HTR-8/SVneo (cell line): ENCODE measurements at regions not wholly inside any gene's neighbourhood (a gene's known extent, or its start where the extent isn't known, plus 50 kb on each side); places are given as distances from the start of the nearest gene placed in this dataset.

Experiments used
- DNase-seq: peaks from one replicate; pipeline ENCODE4 v3.0.0; 2011; ENCODE audit warnings: low spot score, mixed read lengths; ENCODE audit not compliant: insufficient read length
- FAIRE-seq: peaks from 2 replicates; lab custom pipeline; 2011; peaks lifted over from hg19 to GRCh38; lab: Jason Lieb, UNC

DNA sequence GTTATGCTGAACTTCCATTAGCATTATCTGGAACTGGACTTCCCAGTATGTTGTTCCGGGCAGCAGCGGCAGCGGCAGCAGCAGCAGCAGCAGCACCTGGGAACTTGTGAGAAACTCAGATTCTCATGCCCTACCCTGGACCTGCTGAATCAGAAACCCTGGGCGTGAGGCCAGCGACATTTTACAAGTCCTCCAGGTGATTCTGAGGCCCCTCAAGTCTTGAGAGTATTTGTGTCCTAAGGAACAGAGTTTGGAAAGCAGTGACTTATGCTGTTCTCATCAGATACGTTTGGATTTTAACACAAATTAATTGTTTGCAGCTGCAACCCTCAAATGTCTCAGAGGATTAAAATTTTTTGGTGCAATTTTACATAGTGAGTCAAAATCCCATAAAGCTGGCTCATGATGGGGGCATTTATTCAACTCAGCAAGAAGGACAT is 157.2 kb upstream of the KAZN start:
- no peak for FAIRE-seq

DNA sequence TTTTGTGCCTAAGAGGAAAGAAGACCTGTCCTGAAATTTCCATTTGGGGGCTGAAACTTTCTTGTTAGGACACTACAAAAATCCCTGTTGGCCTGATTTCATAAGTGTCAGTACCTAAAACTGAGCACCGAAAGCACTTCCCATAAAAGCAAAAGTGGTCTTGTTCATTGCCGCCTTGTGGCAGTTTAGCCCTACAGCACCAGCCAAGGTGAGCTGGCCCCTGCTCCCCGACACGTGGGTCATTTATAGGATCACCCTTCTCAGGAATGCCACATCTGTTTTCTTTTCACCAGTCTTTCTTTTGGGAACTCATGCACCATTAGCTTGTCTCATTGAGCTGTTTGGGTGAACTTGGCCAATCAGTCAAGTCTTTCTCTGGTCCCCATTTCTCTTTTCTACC is 155.8 kb upstream of the KAZN start:
- FAIRE-seq (no peak), DNase-seq (no peak)

More for the DNA sequence above, 157.2 kb upstream of the KAZN start:
- peak; percentile 10 for DNase-seq

DNA sequence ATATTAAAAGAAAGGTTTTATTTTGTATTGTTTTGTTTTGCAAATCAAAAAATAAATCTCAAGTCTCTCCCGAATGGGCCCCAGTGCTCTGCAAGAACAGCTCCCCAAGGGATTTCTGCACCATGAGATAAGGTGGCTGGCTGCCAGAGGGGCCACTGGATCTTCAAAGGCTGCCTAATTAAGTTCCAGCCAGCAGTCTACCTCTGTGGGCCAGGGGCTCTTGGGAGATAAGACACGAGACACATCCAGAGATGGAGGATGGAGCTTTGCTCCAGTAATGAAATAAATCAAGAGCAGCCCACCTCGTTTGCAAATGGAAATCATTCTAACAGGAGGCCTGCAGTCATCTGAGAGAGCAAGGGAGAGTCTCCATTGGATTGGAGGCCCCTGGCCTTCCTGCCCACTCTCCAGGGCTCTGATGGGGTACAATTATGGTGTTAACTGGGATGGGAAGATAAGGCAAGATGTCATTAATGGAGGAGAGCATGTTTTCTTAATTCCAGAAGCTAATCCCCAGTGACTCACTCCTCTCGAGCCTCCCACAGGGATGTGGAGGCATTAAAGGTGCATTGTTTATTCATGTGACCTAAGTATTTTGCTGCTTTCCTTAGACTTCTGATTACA is 155.2 kb upstream of the KAZN start:
- peak; percentile 10 for DNase-seq
- FAIRE-seq, result no peak

DNA sequence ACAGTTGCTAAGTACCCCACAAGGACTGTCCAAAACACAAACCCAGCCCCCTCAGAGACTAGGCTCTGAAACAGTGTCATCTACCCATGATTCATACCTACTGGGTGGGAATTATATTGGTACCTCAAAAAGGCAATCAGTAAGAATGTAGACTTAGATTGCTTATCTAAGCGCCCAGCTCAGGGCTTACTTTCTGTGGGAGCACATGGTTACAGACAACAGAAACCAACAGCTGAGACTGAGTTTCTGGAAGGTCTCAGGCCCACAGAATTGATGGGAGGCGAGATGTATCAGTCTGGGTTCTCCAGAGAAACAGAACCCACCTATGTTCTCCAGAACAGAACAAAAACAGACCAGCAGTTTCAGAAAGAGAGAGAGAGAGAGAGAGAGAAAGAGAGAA is 147.3 kb upstream of the KAZN start:
- no peak for FAIRE-seq
- DNase-seq, result no peak

DNA sequence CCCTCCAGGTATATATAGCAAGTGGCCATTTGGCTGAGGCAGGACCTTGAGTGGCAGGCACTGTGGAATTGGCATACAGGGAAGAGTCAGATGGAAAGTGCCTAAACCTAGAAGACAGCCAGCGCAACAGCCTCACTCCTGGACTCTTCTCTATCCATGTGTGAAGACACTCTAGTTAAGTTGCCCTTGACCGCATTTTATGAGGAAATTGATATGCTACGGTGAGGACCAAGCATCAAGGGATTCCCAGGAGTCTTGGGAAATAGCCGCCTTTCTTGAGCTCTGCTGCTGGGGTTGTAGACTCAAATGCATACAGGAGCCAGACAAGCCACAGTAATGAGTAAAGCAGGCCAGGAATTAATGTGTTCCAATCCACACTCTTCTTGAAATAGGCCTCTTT is 145.9 kb upstream of the KAZN start:
- DNase-seq (no peak), FAIRE-seq (no peak)

DNA sequence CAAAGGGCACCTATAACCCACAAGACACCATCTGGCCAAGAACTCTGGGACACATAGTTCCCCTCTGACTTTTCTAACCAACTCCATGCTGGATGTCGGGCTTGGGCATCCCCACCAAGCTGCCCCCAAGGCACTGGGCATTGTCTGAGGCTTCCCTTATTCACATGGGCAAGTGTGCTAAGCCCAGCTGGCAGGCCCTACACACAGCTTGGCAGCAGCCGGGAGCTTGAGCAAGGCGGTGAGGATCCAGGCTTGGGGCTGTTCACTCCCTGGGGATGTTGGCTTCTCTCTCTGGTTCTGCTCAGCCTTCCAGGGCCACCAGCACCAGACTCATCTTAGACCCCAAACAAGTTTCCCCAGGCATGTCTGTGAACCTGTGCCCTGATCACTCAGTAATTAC is 138.3 kb upstream of the KAZN start:
- no peak for DNase-seq
- no peak for FAIRE-seq

DNA sequence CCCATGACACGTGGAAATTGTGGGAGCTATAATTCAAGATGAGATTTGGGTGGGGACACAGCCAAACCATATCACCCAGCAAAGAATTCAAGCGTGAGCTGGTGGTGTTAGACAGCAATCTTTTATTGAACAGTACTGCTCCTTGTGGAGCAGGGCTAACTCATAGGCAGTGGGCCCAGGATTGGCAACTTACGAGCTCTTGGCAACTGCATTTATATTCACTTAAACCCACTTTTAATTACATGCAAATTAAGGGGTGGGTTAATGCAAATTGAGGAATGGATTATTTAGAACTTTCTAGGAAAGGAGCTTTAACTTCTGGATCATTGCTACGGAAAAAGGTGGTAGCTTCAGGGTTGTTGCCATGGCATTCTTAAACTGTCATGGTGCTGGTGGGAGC is 135.6 kb upstream of the KAZN start:
- no peak for DNase-seq
- no peak for FAIRE-seq

DNA sequence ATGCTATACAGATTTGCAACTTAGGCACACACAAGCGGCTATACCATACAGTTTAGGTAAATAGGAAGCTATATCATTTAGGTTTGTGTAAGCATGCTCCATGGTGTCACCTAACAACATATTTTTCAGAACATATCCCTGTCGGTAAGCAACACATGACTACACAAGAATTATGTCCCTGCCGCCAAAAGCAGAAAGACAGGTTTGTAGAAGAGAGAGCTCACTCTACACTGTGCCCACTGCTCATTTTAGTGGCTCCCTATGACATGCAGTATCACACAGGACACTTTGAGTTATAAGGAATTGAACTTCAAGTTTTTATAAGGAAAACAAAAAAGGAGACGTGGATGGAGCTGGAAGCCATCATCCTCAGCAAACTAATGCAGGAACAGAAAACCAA is 132.5 kb upstream of the KAZN start:
- no peak for DNase-seq
- FAIRE-seq, result no peak

DNA sequence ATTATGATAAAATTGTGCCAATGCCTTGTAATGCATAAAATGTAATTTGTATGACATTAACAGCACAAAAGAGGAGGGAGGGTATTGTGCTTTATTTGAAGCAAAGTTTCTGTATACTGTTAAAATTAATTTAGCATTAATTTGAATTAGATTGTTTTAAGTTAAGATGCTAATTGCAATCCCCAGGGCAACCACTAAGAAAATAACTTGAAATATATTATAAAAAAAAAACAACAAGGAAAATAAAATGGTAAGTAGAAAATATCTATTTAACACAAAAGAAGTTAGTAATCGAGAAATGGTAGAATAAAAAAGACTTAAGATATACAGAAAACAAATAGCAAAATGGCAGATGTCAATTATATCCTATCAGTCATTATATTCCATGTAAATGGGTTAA is 131.4 kb upstream of the KAZN start:
- DNase-seq (no peak), FAIRE-seq (no peak)

DNA sequence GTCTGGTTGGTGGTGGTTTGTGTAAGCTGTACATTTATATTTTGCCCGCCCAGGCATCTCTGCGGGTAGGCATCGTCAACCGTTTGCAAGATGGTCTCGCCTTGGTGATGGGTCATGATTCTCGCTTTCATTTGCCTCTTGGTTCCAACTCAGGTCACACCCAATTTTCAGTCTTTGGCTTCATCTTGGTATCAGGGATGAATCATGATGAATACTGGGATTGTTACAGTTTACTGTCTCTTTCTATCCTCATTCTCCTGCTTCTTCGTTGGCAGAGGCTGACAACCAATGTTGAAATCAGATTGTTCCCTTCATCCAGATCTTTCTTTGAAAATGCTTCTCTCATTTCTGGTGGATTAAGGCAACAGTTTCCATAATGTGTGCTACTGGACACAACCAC is 129.7 kb upstream of the KAZN start:
- FAIRE-seq (no peak), DNase-seq (no peak)

DNA sequence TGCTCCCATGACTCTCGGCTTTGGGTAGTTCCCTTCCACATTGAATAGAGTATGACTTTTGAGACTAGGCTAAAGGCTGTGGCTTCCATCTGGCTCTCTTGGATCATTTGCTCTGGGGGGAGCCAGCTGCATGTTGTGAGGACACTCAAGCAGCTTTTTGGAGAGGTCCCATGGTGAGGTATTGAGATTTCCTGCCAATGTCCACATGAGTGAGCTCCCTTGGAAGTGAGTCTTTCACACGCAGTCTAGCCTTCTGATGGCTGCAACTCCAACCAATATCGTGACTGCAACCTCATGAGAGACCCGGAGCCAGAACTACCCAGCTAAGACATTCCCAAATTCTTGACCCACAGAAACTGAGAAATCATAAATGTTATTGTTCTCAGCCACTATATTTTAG is 127.7 kb upstream of the KAZN start:
- FAIRE-seq (no peak), DNase-seq (no peak)

DNA sequence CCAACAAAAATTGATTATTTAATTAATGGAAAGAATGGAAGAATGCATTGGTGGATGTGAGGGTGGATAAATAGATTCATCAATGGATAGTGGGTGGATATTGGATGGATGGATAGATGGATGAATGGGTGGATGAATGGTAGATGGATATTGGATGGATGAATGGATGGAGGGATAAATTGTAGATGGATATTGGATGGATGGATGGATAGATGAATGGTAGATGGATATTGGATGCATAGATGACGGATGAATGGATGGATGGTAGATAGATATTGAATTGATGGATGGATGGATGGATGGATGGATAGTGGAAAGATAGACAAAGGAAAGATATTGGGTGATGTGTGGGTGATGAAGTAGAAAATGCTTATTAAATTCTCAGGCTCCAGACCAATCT is 123.6 kb upstream of the KAZN start:
- FAIRE-seq (no peak), DNase-seq (no peak)

DNA sequence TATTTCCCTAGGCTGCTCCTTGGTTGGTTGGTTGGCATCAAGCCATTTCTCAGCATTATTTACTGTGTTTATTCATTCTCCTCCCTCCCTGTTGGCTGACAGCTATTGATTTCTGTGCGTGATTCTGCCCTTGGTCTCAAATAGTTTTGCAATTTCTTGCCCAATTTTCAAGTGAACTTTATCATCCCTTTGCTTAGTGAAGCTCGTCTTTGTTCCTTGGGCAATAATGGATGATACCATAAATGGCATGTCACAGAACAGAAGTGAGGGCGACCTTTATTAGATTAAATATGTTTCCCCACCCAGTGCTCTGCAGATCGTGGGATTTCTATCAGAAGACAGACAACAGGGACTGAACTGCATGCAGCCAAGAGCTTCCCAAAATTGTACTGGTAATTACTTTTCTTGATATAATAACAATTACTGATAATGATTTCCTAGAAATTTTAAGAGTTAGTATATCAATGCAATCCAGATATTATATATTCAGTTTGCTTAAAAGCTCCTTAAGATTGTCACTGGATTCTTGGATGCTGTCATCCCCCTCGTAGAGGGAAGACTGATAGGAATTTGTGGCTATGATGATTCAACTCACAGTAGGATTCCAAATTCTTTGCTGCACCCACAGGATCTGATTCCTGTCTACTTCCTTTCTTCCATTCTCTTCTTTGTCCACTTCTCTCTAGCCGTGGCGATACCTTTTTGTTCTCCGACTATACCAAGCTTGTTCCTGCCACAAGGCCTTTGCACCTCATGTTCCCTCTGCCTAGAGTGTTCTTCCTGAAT is 122.1 kb upstream of the KAZN start:
- FAIRE-seq (no peak), DNase-seq (peak; percentile 31)

DNA sequence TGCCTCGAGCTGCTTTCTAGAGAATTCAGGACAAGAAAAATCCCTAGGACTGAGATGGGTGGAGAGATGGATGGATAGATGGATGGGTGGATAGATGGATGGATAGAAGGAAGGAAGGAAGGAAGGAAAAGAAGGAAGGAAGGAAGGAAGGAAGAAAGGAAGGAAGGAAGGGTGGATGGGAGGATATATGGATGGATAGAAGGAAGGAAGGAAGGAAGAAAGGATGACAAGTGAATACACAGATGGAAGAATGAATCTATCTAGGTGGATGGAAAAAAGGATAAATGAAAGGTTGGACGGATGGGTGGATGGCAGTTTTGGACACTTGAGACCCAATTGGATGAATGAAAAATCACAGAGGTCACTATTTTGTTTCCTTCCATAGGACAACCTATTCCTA is 120.4 kb upstream of the KAZN start:
- FAIRE-seq (no peak), DNase-seq (no peak)

DNA sequence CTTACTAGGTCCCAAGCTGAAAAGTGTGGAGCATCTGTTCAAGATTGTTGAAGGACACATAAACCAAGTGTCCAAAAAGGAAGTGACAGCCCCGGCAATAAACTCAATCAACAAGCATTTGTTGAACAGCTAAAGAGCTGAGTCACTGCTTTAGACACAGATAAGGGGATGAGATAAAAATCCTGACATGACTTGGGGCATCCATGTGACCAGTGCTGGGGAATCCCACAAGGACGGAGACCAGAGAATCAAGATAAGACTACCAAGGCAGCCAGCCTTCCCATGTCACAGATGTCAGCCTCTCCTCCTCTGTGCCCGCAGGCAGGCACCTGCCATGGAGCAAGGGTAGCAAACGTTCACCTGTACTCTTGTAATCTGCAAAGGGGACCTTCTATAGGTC is 118.6 kb upstream of the KAZN start:
- DNase-seq (no peak), FAIRE-seq (no peak)

DNA sequence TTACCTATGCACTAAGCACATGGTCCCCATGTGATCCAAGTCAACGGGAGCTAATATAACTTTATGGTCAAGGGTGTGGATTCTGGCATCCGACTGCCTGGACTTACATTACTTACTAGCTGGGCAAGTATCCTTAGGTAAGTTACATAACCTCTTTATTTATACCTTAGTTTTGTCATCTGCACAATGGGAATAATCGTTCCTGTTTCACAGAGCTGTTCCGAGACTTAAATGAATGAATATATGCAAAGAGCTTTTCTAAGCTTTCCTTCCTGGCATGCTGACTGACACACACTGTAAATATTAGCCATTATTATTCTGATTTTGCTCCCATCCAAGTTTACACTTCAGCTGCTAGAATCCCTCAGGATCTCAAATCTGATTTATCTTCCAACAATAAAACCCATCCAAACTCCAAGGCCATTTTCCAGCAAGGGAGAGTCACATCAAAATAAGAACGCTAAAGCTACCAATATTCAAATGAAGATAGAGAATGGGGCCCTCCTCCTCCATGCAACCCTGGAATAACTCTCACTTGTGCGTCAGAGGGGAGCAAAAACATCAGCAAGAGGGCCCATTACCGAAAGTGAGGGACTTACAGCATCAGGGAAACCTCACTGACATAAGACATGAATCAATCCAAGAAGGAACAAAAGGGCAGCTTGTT is 115.6 kb upstream of the KAZN start:
- no peak for DNase-seq

DNA sequence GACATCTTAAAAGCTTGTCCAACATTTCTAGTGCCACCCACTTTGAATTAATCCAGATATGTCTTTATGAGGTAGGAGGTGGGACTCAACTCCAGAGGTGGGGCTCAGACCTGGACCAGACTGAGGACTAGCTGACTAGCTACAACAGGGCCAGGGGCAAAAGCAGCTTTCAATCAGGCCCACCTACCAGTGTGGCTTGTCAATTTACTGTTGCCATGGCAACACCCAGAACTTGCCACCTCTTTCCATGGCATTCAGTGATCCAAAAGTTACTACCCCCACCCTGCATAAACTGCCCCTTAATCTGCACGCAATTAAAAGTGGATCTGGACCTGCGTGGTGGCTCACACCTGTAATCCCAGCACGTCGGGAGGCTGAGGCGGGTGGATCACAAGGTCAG is 113.2 kb upstream of the KAZN start:
- DNase-seq (no peak), FAIRE-seq (peak; percentile 16)

More for the DNA sequence above, 115.6 kb upstream of the KAZN start:
- FAIRE-seq, result no peak

DNA sequence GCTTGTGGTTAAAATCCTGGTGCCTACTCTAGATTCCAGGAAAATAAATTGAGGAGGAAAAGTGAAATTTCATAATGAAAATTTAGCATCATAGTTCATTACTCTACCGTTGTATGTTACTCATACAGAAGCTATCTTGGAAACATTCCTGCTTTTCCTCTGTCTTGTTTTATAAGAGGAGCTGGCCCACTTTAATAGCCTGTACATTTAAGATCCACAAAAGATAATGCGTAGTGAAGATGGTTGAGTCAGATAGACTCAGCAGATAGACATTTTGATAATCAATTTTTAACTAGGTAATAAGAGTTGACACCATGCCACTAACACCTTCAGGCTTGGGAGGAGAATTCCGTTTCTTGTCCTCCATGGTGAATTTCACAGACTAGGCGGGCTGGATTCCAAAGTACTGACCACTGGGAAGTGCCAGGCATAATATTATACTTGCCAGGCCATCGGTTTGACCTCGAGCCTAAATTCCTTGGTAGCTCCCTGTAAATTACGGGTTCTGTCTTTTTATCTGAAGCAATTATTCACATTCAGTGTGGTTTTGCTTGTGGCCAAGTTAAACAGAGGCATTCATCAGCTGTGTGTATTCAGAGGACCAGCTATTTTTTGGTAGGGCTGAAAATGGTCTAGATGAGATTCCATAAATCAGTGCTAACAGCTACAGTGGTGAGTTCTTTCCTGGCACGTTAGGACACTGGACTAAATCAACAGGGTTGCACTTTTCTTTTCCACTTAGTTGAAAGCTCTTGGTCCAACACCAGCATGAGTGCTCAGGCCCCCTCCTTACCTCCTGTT is 111.9 kb upstream of the KAZN start:
- peak; percentile 52 for FAIRE-seq
- peak; percentile 35 for DNase-seq

DNA sequence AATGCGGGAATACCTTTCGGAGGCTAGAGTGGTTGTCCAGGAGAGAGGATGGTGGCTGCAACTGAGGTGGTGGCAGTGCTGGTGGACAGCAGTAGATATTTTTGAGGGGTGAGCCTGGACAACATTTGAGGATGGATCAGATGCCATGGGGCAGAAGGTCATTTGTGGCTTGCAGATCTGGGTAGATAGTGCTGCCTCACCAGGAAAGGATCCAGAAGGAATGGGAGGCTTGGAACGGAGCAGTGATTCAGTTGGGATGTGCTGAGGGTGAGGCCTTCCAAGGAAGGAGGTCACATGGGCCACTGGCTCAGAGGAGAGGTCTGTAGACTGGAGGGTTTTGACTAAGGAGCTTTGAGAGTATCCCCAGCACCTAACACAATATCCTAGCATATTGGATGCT is 110.8 kb upstream of the KAZN start:
- FAIRE-seq (no peak), DNase-seq (no peak)

DNA sequence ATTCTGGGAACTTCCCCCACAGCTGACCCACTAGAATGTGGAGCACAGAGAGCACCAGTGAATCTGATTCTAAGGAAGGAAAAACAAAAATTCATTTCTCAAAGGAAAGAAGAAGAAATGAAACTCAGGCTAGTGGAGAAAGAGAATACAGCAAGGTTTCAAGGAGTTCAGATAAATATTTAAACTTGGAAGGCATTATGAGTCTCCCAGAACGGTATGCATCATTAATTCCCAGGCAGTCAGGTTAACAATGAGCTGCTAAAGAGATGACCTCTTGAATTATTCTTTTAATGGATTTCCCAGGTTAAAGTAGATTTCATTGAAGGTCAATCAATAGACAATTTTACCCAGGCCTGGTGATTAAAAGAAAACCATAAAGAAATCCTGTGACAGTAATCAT is 103.6 kb upstream of the KAZN start:
- no peak for FAIRE-seq
- DNase-seq, result no peak

DNA sequence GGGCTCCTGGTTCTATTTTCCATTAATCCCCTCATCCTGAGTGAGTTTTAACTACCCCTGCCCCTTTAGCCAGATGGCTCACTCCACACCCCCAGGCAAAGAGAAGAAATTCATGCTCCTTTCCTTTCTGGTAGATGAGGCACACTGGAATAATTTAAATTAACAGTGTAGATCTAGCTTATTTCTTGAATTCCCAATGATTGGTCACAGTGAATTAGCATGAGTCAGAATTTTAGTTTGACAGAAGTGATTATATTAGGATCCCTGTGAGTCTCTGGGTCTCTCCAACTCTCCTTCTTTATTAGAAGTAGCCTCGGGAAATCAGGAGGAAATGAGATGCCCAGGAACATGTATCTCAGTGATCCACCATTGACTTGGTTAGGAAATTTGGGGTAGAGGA is 103.1 kb upstream of the KAZN start:
- FAIRE-seq (no peak), DNase-seq (no peak)
